GM12878 (cell line): ENCODE measurements at regions not wholly inside any gene's neighbourhood (a gene's known extent, or its start where the extent isn't known, plus 50 kb on each side); places are given as distances from the start of the nearest gene placed in this dataset.

ENCODE experiments used
- CUX1 ChIP-seq: IDR thresholded peaks from 2 replicates; pipeline ENCODE4 v1.6.1; 2012; ENCODE audit warnings: improper control_type of control experiment, low read depth, low read length; ENCODE audit not compliant: insufficient replicate concordance
- EGR1 ChIP-seq, 2 experiments: IDR thresholded peaks; 1 replicate in 1 of 2; 2 replicates in 1 of 2; pipeline ENCODE4 v1.6.1; 2011 to 2012; ENCODE audit warnings: low read depth in 2 of 2, low read length in 2 of 2, borderline replicate concordance in 1 of 2, mild to moderate bottlenecking in 1 of 2, moderate library complexity in 1 of 2
- HDAC2 ChIP-seq: fragments of 200-600 bp; sonication (generic); IDR thresholded peaks from 2 replicates; pipeline ENCODE4 v1.6.1; 2017
- HDGF ChIP-seq: fragments of 450-650 bp; IDR thresholded peaks from 2 replicates; pipeline ENCODE4 v1.6.1; 2016; ENCODE audit warnings: antibody characterized with exemption
- MAX ChIP-seq: IDR thresholded peaks from 2 replicates; pipeline ENCODE4 v1.6.1; 2012; ENCODE audit warnings: low read depth, low read length, improper control_type of control experiment
- RFX5 ChIP-seq: IDR thresholded peaks from 2 replicates; pipeline ENCODE4 v1.6.1; 2011; ENCODE audit warnings: low read depth, low read length, improper control_type of control experiment
- SUZ12 ChIP-seq: fragments of 200-600 bp; sonication (generic); IDR thresholded peaks from one replicate; pipeline ENCODE4 v1.6.1; 2018; ENCODE audit warnings: antibody characterized with exemption, mild to moderate bottlenecking; ENCODE audit not compliant: unreplicated experiment
- TCF12 ChIP-seq: IDR thresholded peaks from 2 replicates; pipeline ENCODE4 v1.6.1; 2011; ENCODE audit warnings: low read depth, mild to moderate bottlenecking, low read length
- YY1 ChIP-seq: IDR thresholded peaks from 2 replicates; pipeline ENCODE4 v1.6.1; 2011; ENCODE audit warnings: low read depth, mild to moderate bottlenecking, low read length
- ZNF217 ChIP-seq: fragments of 450-650 bp; IDR thresholded peaks from 2 replicates; pipeline ENCODE4 v1.6.1; 2017; ENCODE audit warnings: antibody characterized with exemption, mild to moderate bottlenecking

GRCh38 chr17:72591289-72592241 is 470.7 kb downstream of the SOX9 start:
- no peak for TF ChIP-seq CUX1
- no peak for TF ChIP-seq EGR1 (IDR thresholded peaks at IDR 0.05; ENCODE audit: borderline replicate concordance in 1 of 2, low read depth in 2 of 2, low read length in 2 of 2)
- TF ChIP-seq TCF12 = no peak
- no peak for TF ChIP-seq RFX5
- TF ChIP-seq SUZ12 = no peak
- no peak for TF ChIP-seq YY1
- no peak for TF ChIP-seq HDGF
- no peak for TF ChIP-seq ZNF217
- no peak for TF ChIP-seq HDAC2
- TF ChIP-seq MAX = no peak
